ENCODE measurements at regions not wholly inside any gene's neighbourhood (a gene's known extent, or its start where the extent isn't known, plus 50 kb on each side); places are given as distances from the start of the nearest gene placed in this dataset.

- no peaks in the 10 kb centered on the region for H4K20me1 ChIP-seq (ENCODE audit: control insufficient read depth, insufficient read depth, insufficient read length)
- no peak overlapping the region for H4K5ac ChIP-seq (ENCODE audit: insufficient read length, low read depth, low read length)
- DNase-seq: no peak
- TF ChIP-seq CTCF (conservative IDR thresholded peaks at IDR 0.05): no peak
- no peak overlapping the region for H2BK12ac ChIP-seq (ENCODE audit: insufficient read length, low read depth, low read length)
- H3K23ac ChIP-seq (ENCODE audit: insufficient read length, low read depth, low read length): no peak overlapping the region
- H3K18ac ChIP-seq (ENCODE audit: insufficient read length, low read depth, low read length): no peak overlapping the region
- no CpG with 5 or more reads among the region's 7 CpGs for WGBS (ENCODE audit: extremely low coverage, insufficient read length, low lambda C conversion rate)
- H3K56ac ChIP-seq (ENCODE audit: insufficient read length, low read depth, low read length): no peak overlapping the region
- no peak overlapping the region for H3K9ac ChIP-seq (ENCODE audit: extremely low read depth, insufficient read length, low read length)
- no peaks in the 10 kb centered on the region for H3K79me1 ChIP-seq (ENCODE audit: insufficient read depth, low read depth, low read length, poor library complexity, severe bottlenecking)
- no peak overlapping the region for H2BK15ac ChIP-seq (ENCODE audit: low read depth, low read length)
- Mint-ChIP-seq H3K9me3 (no peaks in the 10 kb centered on the region), H3K4me3 (no peak overlapping the region), H3K27me3 (ENCODE audit: low read depth) (no peaks in the 10 kb centered on the region), H3K27ac (no peak overlapping the region), H3K4me1 (no peaks in the 10 kb centered on the region), H3K36me3 (ENCODE audit: insufficient read depth in 1 of 3, low read depth in 3 of 3) (no peaks in the 10 kb centered on the region)
- no peak overlapping the region for H3K4me2 ChIP-seq (ENCODE audit: insufficient read depth, insufficient read length, low read length)
- no peaks in the 10 kb centered on the region for H3K79me2 ChIP-seq (ENCODE audit: insufficient read depth, low read length)
- no peak overlapping the region for H3K27ac ChIP-seq (ENCODE audit: insufficient read length, low read depth, low read length)
- H2BK120ac ChIP-seq (ENCODE audit: low read depth, low read length, poor library complexity, severe bottlenecking): no peak overlapping the region
- H3T11ph ChIP-seq (ENCODE audit: low read length): no peak overlapping the region
- H2AFZ ChIP-seq (ENCODE audit: low read length): no peak overlapping the region
- H2AK5ac ChIP-seq (ENCODE audit: insufficient read length, low read length): no peak overlapping the region
- no peaks in the 10 kb centered on the region for H3K27me3 ChIP-seq (ENCODE audit: insufficient read depth, low read length)
- no peaks in the 10 kb centered on the region for H3K9me3 ChIP-seq (ENCODE audit: control insufficient read depth, low read depth, low read length)
- no peak overlapping the region for H3K14ac ChIP-seq (ENCODE audit: insufficient read depth, low read length)
- H2BK5ac ChIP-seq (ENCODE audit: insufficient read length, low read length): no peak overlapping the region
- H3K4me1 ChIP-seq (ENCODE audit: insufficient read depth, low read length): no peaks in the 10 kb centered on the region
- H3K4ac ChIP-seq (ENCODE audit: low read depth, low read length): no peak overlapping the region
- H3K23me2 ChIP-seq (ENCODE audit: insufficient read length, low read depth, low read length, poor library complexity, severe bottlenecking): no peaks in the 10 kb centered on the region
- H4K91ac ChIP-seq (ENCODE audit: insufficient read length, low read depth, low read length): no peak overlapping the region
- no peak overlapping the region for H4K8ac ChIP-seq (replicated peaks; ENCODE audit: insufficient read length, low read depth, low read length)
- no peak overlapping the region for H2BK20ac ChIP-seq (ENCODE audit: low read depth, low read length, poor library complexity, severe bottlenecking)
Observed at GRCh38 chr5:84986688-84987087, 602.0 kb upstream of the EDIL3 start.

Data from H9 (cell line).